Hepatocyte (in vitro differentiated cells): ENCODE measurements at regions not wholly inside any gene's neighbourhood (a gene's known extent, or its start where the extent isn't known, plus 50 kb on each side); places are given as distances from the start of the nearest gene placed in this dataset.
"Not testable (repeated sequence)": the region's sequence is repeated elsewhere in the genome, so short reads cannot be mapped to it uniquely, and the experiment has no call there.

Experiments used
- DNase-seq: peaks from one replicate; pipeline ENCODE4 v3.0.0-alpha.2; 2016; ENCODE audit warnings: low spot score
- H2AFZ ChIP-seq: fragments of 200-600 bp; sonication (generic); 2 replicates; pipeline ENCODE4 v1.6.0; 2016; ENCODE audit warnings: antibody characterized with exemption, mild to moderate bottlenecking
- H3K27ac ChIP-seq: fragments of 200-600 bp; sonication (generic); 2 replicates; pipeline ENCODE4 v1.5.1; 2016; ENCODE audit warnings: mild to moderate bottlenecking
- H3K27me3 ChIP-seq: fragments of 200-600 bp; sonication (generic); 2 replicates; pipeline ENCODE4 v1.6.1; 2016
- H3K36me3 ChIP-seq: fragments of 200-600 bp; sonication (generic); replicated peaks from 2 replicates; pipeline ENCODE4 v1.5.1; 2016; ENCODE audit warnings: low read depth; ENCODE audit not compliant: insufficient read depth
- H3K4me1 ChIP-seq: fragments of 200-600 bp; sonication (generic); 2 replicates; pipeline ENCODE4 v1.5.1; 2016; ENCODE audit warnings: mild to moderate bottlenecking, moderate library complexity; ENCODE audit not compliant: insufficient read depth
- H3K4me2 ChIP-seq: fragments of 200-600 bp; sonication (generic); 2 replicates; pipeline ENCODE4 v1.6.0; 2016
- H3K4me3 ChIP-seq: fragments of 200-600 bp; sonication (generic); 2 replicates; pipeline ENCODE4 v1.5.1; 2016; ENCODE audit warnings: mild to moderate bottlenecking
- H3K79me2 ChIP-seq: fragments of 200-600 bp; sonication (generic); 2 replicates; pipeline ENCODE4 v1.6.0; 2017; ENCODE audit warnings: mild to moderate bottlenecking
- H3K9me2 ChIP-seq: fragments of 200-600 bp; sonication (generic); replicated peaks from 2 replicates; pipeline ENCODE4 v1.6.0; 2017; ENCODE audit warnings: mild to moderate bottlenecking; ENCODE audit not compliant: insufficient read depth
- H3K9me3 ChIP-seq: fragments of 200-600 bp; sonication (generic); 2 replicates; pipeline ENCODE4 v1.5.1; 2016; ENCODE audit warnings: low read depth, mild to moderate bottlenecking
- H4K20me1 ChIP-seq: fragments of 200-600 bp; sonication (generic); 2 replicates; pipeline ENCODE4 v1.6.0; 2016; ENCODE audit warnings: mild to moderate bottlenecking; ENCODE audit not compliant: insufficient read depth, poor library complexity, severe bottlenecking
- EZH2 ChIP-seq: fragments of 200-600 bp; sonication (generic); IDR thresholded peaks from 2 replicates; pipeline ENCODE4 v1.6.1; 2016; ENCODE audit warnings: antibody characterized with exemption, mild to moderate bottlenecking, borderline replicate concordance
- EZH2phosphoT487 ChIP-seq: fragments of 200-600 bp; sonication (generic); IDR thresholded peaks from one replicate; pipeline ENCODE4 v1.6.1; 2018; ENCODE audit warnings: antibody characterized with exemption, mild to moderate bottlenecking, low read depth, moderate library complexity; ENCODE audit not compliant: unreplicated experiment, severe bottlenecking
- WGBS: methylation state at CpG from one replicate; pipeline ENCODE4 v1.1.6; 2016; ENCODE audit warnings: low lambda C conversion rate; ENCODE audit errors: missing lambda C conversion rate; 5-methylcytosine and 5-hydroxymethylcytosine counted together
- TF ChIP-seq, protein P1 (sequence below): fragments of 200-600 bp; sonication (generic); IDR thresholded peaks from 2 replicates; pipeline ENCODE4 v1.5.1; 2016; ENCODE audit warnings: antibody characterized with exemption, mild to moderate bottlenecking; ENCODE audit not compliant: poor library complexity

DNA sequence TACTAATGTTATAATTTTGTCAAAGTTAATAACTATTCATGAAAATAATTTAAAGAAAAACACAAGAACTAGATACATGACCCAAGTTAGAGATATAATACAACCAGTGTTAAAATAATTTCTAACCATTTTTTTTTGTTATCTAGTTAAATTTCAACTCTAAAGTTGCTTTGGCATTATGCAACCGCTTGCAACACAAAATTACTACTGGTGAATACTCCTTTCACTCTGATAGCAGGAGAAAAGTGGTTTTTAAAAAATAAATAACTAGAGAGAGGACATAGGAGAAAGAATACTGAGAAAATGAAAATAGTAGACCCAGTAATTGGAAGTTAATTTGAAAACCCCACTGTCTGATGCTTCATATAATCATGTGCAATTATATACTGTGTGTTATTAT is 622.4 kb upstream of the GRIN3A start:
- H3K9me3 ChIP-seq, result no peaks in the 10 kb centered on the region
- DNase-seq, result no peak
- H3K4me3 ChIP-seq, result no peak overlapping the region
- H3K36me3 ChIP-seq, result no peaks in the 10 kb centered on the region
- H2AFZ ChIP-seq, result no peak overlapping the region
- H3K4me1 ChIP-seq, result no peaks in the 10 kb centered on the region
- 64% methylated on average over 1 of the region's 1 CpG for WGBS
- H3K4me2 ChIP-seq, result no peak overlapping the region
- no peaks in the 10 kb centered on the region for H4K20me1 ChIP-seq
- H3K79me2 ChIP-seq, result no peaks in the 10 kb centered on the region
- no peaks in the 10 kb centered on the region for H3K27me3 ChIP-seq
- no peaks in the 10 kb centered on the region for H3K9me2 ChIP-seq
- H3K27ac ChIP-seq, result no peak overlapping the region
- TF ChIP-seq EZH2, result no peak
- TF ChIP-seq, protein P1, sequence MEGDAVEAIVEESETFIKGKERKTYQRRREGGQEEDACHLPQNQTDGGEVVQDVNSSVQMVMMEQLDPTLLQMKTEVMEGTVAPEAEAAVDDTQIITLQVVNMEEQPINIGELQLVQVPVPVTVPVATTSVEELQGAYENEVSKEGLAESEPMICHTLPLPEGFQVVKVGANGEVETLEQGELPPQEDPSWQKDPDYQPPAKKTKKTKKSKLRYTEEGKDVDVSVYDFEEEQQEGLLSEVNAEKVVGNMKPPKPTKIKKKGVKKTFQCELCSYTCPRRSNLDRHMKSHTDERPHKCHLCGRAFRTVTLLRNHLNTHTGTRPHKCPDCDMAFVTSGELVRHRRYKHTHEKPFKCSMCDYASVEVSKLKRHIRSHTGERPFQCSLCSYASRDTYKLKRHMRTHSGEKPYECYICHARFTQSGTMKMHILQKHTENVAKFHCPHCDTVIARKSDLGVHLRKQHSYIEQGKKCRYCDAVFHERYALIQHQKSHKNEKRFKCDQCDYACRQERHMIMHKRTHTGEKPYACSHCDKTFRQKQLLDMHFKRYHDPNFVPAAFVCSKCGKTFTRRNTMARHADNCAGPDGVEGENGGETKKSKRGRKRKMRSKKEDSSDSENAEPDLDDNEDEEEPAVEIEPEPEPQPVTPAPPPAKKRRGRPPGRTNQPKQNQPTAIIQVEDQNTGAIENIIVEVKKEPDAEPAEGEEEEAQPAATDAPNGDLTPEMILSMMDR, result no peak
- TF ChIP-seq EZH2phosphoT487, result no peak

- Histone ChIP-seq H3K9me3 (peaks cover 4% of the 10 kb centered on the region), H3K4me2 (no peak overlapping the region), H3K79me2 (no peaks in the 10 kb centered on the region), H3K4me3 (no peak overlapping the region), H3K36me3 (no peaks in the 10 kb centered on the region), H3K27ac (no peak overlapping the region), H4K20me1 (no peaks in the 10 kb centered on the region), H2AFZ (no peak overlapping the region), H3K27me3 (no peaks in the 10 kb centered on the region), H3K9me2 (no peaks in the 10 kb centered on the region), H3K4me1 (no peaks in the 10 kb centered on the region)
- WGBS, result 69% methylated on average over 5 of the region's 5 CpGs
- TF ChIP-seq, protein P1, result no peak
- TF ChIP-seq EZH2, result no peak
- TF ChIP-seq EZH2phosphoT487, result no peak
- no peak for DNase-seq
Measured at GRCh38 chr9:102355982-102356381, 617.5 kb upstream of the GRIN3A start.

- no peaks in the 10 kb centered on the region for H3K27me3 ChIP-seq
- H3K9me2 ChIP-seq, result no peaks in the 10 kb centered on the region
- no peaks in the 10 kb centered on the region for H3K4me1 ChIP-seq
- no peak overlapping the region for H3K27ac ChIP-seq
- H3K36me3 ChIP-seq, result no peaks in the 10 kb centered on the region
- no peaks in the 10 kb centered on the region for H4K20me1 ChIP-seq
- no peaks in the 10 kb centered on the region for H3K79me2 ChIP-seq
- TF ChIP-seq, protein P1, result no peak
- TF ChIP-seq EZH2phosphoT487, result no peak
- TF ChIP-seq EZH2, result no peak
- 93% methylated on average over 1 of the region's 1 CpG for WGBS
- no peak for DNase-seq
- no peak overlapping the region for H3K4me2 ChIP-seq
- no peak overlapping the region for H3K4me3 ChIP-seq
- H2AFZ ChIP-seq, result no peak overlapping the region
- peaks cover 4% of the 10 kb centered on the region for H3K9me3 ChIP-seq
Measured at GRCh38 chr9:102354041-102354440, 615.6 kb upstream of the GRIN3A start.

DNA sequence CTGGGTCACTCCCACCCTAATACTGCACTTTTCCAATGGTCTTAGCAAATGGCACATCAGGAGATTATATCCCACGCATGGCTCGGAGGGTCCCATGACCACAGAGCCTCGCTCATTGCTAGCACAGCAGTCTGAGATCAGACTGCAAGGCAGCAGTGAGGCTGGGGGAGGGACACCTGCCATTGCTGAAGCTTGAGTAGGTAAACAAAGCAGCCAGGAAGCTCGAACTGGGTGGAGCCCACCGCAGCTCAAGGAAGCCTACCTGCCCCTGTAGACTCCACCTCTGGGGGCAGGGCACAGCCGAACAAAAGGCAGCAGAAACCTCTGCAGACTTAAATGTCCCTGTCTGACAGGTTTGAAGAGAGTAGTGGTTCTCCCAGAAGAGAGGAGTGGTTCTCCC is 599.0 kb upstream of the GRIN3A start:
- not testable (repeated sequence) for H3K4me3 ChIP-seq, H3K9me3 ChIP-seq, H3K27me3 ChIP-seq, H2AFZ ChIP-seq, H3K36me3 ChIP-seq, H3K4me1 ChIP-seq, H4K20me1 ChIP-seq, DNase-seq, H3K79me2 ChIP-seq, H3K27ac ChIP-seq, H3K4me2 ChIP-seq, H3K9me2 ChIP-seq
- WGBS, result 73% methylated on average over 6 of the region's 6 CpGs
